HG02970 (cell line): ENCODE measurements at regions not wholly inside any gene's neighbourhood (a gene's known extent, or its start where the extent isn't known, plus 50 kb on each side); places are given as distances from the start of the nearest gene placed in this dataset.

Experiments
- ATAC-seq: cut with Tn5 transposase; IDR thresholded peaks from one replicate; pipeline ENCODE4 v1.9.1; 2021; ENCODE audit warnings: mild to moderate bottlenecking, moderate library complexity, moderate number of reproducible peaks; ENCODE audit not compliant: unreplicated experiment, low FRiP score

DNA sequence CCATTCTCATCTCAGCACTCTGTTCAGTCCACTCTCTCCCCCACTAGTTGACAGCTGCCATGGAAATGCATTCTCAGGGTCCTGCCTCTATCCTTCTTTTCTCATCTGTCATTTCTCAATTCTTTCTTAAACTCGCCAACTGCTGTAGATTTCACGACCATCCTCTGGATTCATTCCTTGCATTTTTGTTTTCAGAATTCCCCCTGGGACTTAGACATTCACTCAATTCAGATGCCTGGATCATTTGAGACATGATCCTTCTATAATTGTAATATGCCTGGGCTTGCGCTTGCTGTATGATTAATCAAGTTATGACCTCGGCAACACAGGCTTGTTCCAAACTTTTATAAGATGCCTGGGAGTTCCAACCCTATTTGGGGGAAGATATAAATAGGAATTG, 104.5 kb downstream of the RAB11FIP2 start:
- ATAC-seq: no peak

GRCh38 chr10:117944676-117945447, 101.9 kb downstream of the RAB11FIP2 start:
- ATAC-seq: no peak

GRCh38 chr10:117945651-117946050, 101.1 kb downstream of the RAB11FIP2 start:
- ATAC-seq: no peak

- ATAC-seq: no peak
Measured at GRCh38 chr10:117946525-117947070, 100.1 kb downstream of the RAB11FIP2 start.

DNA sequence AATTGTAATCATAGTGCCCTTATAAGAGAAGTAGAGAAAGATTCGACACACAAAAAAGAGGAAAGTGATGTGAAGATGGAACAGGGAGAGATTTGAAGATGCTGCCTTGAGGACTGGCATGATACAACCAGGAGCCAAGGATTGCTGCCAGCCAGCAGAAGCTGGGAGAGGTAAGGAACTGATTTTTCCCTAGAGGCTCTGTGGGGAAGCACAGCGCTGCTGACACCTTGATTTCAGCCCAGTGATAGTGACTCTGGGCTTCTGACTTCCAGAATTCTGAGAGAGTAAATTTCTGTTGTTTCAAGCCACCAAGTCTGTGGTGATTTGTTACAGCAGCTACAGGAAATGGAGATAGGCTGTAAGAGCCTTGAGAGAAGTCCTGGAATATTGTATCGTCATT, 98.2 kb downstream of the RAB11FIP2 start:
- ATAC-seq: no peak

DNA sequence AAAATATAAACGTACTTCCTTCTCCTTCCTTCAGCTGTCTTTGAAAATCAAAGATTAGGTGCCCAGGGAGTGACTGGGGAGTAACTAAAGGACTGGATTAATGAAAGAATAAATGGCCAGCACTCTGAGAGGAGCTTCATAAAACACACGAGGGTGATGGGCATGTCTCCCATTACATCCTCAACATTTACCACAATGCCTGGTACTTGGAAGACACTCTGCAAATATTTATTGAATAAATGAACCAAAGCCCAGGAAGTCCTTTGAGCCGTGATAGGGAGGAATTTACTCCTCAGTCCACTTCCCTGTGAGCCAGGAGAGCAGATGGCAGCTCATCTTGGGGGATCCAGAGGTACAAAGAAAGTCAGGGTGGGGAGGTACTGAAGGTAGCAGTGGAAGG, 96.3 kb downstream of the RAB11FIP2 start:
- ATAC-seq: no peak
